HCT116 (cell line): ENCODE measurements at regions not wholly inside any gene's neighbourhood (a gene's known extent, or its start where the extent isn't known, plus 50 kb on each side); places are given as distances from the start of the nearest gene placed in this dataset.

Experiments
- ATAC-seq: fragments of 200-7000 bp; cut with Tn5 transposase; 2 replicates; pipeline ENCODE4 v1.9.1; 2020; ENCODE audit warnings: mild to moderate bottlenecking, moderate library complexity
- BruUV-seq: library from RNA; stranded (reverse); fragments of 400-500 nt; replicated peaks from 2 replicates; lab custom pipeline; 2021; lab: Mats Ljungman, UMichigan
- CTCF ChIA-PET: fragments of 300-600 bp; sonication (Branson Sonifier 250); formaldehyde crosslinking; loops from one replicate; lab custom pipeline; 2021; ENCODE audit warnings: antibody characterized with exemption; lab: Charles Lee
- POLR2A ChIA-PET: fragments of 300-600, 350-600 bp; sonication (Branson Sonifier 250); formaldehyde crosslinking; loops from one replicate; lab custom pipeline; 2021; ENCODE audit warnings: antibody characterized with exemption; lab: Charles Lee
- RAD21 ChIA-PET, 2 experiments: fragments of 300-600 bp; sonication (Branson Sonifier 250); formaldehyde crosslinking; loops; one replicate each; lab custom pipeline; 2023; ENCODE audit warnings: low total read pairs in 2 of 2; ENCODE audit not compliant: uncharacterized antibody in 2 of 2, unreplicated experiment in 2 of 2, low non-redundant PET in 1 of 2; lab: Charles Lee
- DNase-seq: peaks from one replicate; pipeline ENCODE4 v3.0.0-alpha.2; 2010; ENCODE audit warnings: low read depth, low spot score
- H2AFZ ChIP-seq: fragments of 200-600 bp; shearing (Covaris generic), sonication (generic); 2 replicates; pipeline ENCODE4 v1.6.1; 2017; ENCODE audit warnings: low read depth, mixed run types, mixed read lengths, antibody characterized with exemption, low read length; ENCODE audit not compliant: poor library complexity, severe bottlenecking
- H3K27ac ChIP-seq: 2 replicates; pipeline ENCODE4 v1.5.1; 2012; ENCODE audit warnings: low read depth, low read length
- H3K27me3 ChIP-seq: fragments of 200-600 bp; sonication (generic); 2 replicates; pipeline ENCODE4 v1.6.1; 2016; ENCODE audit warnings: mixed run types, low read length, mixed read lengths; ENCODE audit not compliant: insufficient read depth
- H3K36me3 ChIP-seq, 2 experiments: fragments of 200-500 bp in 1 of 2; fragments of 200-600 bp in 1 of 2; sonication (Bioruptor generic) in 1 of 2; sonication (generic) in 1 of 2; 2 replicates each; pipeline versions ENCODE4 v1.5.1 to v1.6.1; 2014 to 2016; ENCODE audit warnings: low read length in 2 of 2, inconsistent platforms in 1 of 2, mixed read lengths in 1 of 2, mixed run types in 1 of 2; ENCODE audit not compliant: insufficient read depth in 2 of 2, control insufficient read depth in 1 of 2
- H3K4me1 ChIP-seq, 2 experiments: fragments of 200-600 bp in 1 of 2; sonication (generic) in 1 of 2; 2 replicates each; pipeline versions ENCODE4 v1.5.1 to v1.6.1; 2012 to 2017; ENCODE audit warnings: low read length in 2 of 2, inconsistent platforms in 1 of 2, mild to moderate bottlenecking in 1 of 2, mixed read lengths in 1 of 2, mixed run types in 1 of 2, moderate library complexity in 1 of 2; ENCODE audit not compliant: insufficient read depth in 2 of 2, control insufficient read depth in 1 of 2
- H3K4me2 ChIP-seq: fragments of 200-600 bp; sonication (generic); 2 replicates; pipeline ENCODE4 v1.6.1; 2017; ENCODE audit warnings: mixed run types, low read length, mixed read lengths
- H3K4me3 ChIP-seq, 2 experiments: fragments of 200-600 bp in 1 of 2; sonication (generic) in 1 of 2; replicated peaks in 1 of 2; 2 replicates each; pipeline ENCODE4 v1.5.1; 2011 to 2016; ENCODE audit warnings: low read length in 2 of 2, control low read depth in 1 of 2, low read depth in 1 of 2, mild to moderate bottlenecking in 1 of 2, mixed read lengths in 1 of 2, mixed run types in 1 of 2
- H3K79me2 ChIP-seq: fragments of 200-600 bp; sonication (generic); 2 replicates; pipeline ENCODE4 v1.6.1; 2017; ENCODE audit warnings: mild to moderate bottlenecking, mixed run types, low read length, moderate library complexity, mixed read lengths; ENCODE audit not compliant: insufficient read depth
- H3K9ac ChIP-seq: fragments of 200-600 bp; sonication (generic); 2 replicates; pipeline ENCODE4 v1.6.1; 2016; ENCODE audit warnings: low read length, mixed read lengths
- H3K9me2 ChIP-seq: fragments of 200-600 bp; sonication (generic), shearing (Covaris generic); 2 replicates; pipeline ENCODE4 v1.6.1; 2017; ENCODE audit warnings: mixed run types, mild to moderate bottlenecking, moderate library complexity; ENCODE audit not compliant: insufficient read depth
- H3K9me3 ChIP-seq, 2 experiments: fragments of 200-500 bp in 1 of 2; fragments of 200-600 bp in 1 of 2; sonication (Bioruptor generic) in 1 of 2; sonication (generic) in 1 of 2; 2 replicates each; pipeline ENCODE4 v1.6.1; 2014 to 2017; ENCODE audit warnings: low read length in 2 of 2, mixed read lengths in 2 of 2, inconsistent platforms in 1 of 2, low read depth in 1 of 2, mild to moderate bottlenecking in 1 of 2, mixed run types in 1 of 2, moderate library complexity in 1 of 2; ENCODE audit not compliant: control insufficient read depth in 1 of 2, insufficient read depth in 1 of 2
- H4K20me1 ChIP-seq: fragments of 200-600 bp; sonication (generic), shearing (Covaris generic); 2 replicates; pipeline ENCODE4 v1.6.1; 2017; ENCODE audit warnings: mixed run types, mild to moderate bottlenecking, moderate library complexity; ENCODE audit not compliant: insufficient read depth
- ATF3 ChIP-seq: IDR thresholded peaks from 2 replicates; pipeline ENCODE4 v1.6.1; 2012
- CEBPB ChIP-seq: IDR thresholded peaks from 2 replicates; pipeline ENCODE4 v1.6.1; 2012; ENCODE audit warnings: low read depth
- CTCF ChIP-seq, 3 experiments: fragments of 200-600 bp in 1 of 3; sonication (generic) in 1 of 3; IDR thresholded peaks in 2 of 3; conservative IDR thresholded peaks in 1 of 3; 2 replicates each; pipeline ENCODE4 v1.5.1; 2012 to 2017; ENCODE audit warnings: low read depth in 2 of 3, low read length in 2 of 3, antibody characterized with exemption in 1 of 3, borderline replicate concordance in 1 of 3, control low read depth in 1 of 3, mild to moderate bottlenecking in 1 of 3, mixed read lengths in 1 of 3, mixed run types in 1 of 3, moderate library complexity in 1 of 3; ENCODE audit not compliant: insufficient read depth in 1 of 3
- JUND ChIP-seq: IDR thresholded peaks from 2 replicates; pipeline ENCODE4 v1.6.1; 2012
- MAX ChIP-seq: IDR thresholded peaks from 2 replicates; pipeline ENCODE4 v1.6.1; 2012
- POLR2A ChIP-seq: IDR thresholded peaks from 2 replicates; pipeline ENCODE4 v1.7.0; 2011; ENCODE audit warnings: borderline replicate concordance; ENCODE audit not compliant: insufficient read depth, insufficient read length; ENCODE audit errors: extremely low read depth
- RAD21 ChIP-seq: IDR thresholded peaks from 2 replicates; pipeline ENCODE4 v1.6.1; 2012; ENCODE audit warnings: low read depth, mild to moderate bottlenecking
- REST ChIP-seq: IDR thresholded peaks from 2 replicates; pipeline ENCODE4 v1.6.1; 2012; ENCODE audit warnings: low read depth
- SIN3A ChIP-seq: IDR thresholded peaks from 2 replicates; pipeline ENCODE4 v1.6.1; 2012; ENCODE audit warnings: low read depth
- SP1 ChIP-seq: IDR thresholded peaks from 2 replicates; pipeline ENCODE4 v1.6.1; 2012; ENCODE audit warnings: low read depth
- TCF7L2 ChIP-seq: IDR thresholded peaks from 2 replicates; pipeline ENCODE4 v1.7.0; 2011; ENCODE audit warnings: borderline replicate concordance, inconsistent platforms; ENCODE audit not compliant: insufficient read depth, insufficient read length; ENCODE audit errors: extremely low read depth
- ZNF274 ChIP-seq: fragments of 200-500 bp; sonication (Bioruptor generic); IDR thresholded peaks from 2 replicates; pipeline ENCODE4 v1.6.1; 2014; ENCODE audit warnings: mild to moderate bottlenecking, low read depth, low read length, inconsistent platforms
- intact Hi-C: fragments of 100-400 bp; cut with micrococcal nuclease; formaldehyde crosslinking; loops from 2 replicates; pipeline ENCODE4 v1.10.0; 2022

- Histone ChIP-seq H3K9me2 (no peaks in the 10 kb centered on the region), H3K4me2 (no peak overlapping the region), H3K9me3 (no peaks in the 10 kb centered on the region), H3K9ac (no peak overlapping the region), H2AFZ (no peak overlapping the region), H3K4me1 (peaks cover 26 to 28% of the 10 kb centered on the region in 2 experiments), H4K20me1 (peaks cover 1% of the 10 kb centered on the region; the same call in 1 of the 2 replicates), H3K36me3 (no peaks in the 10 kb centered on the region), H3K79me2 (no peaks in the 10 kb centered on the region), H3K27me3 (no peaks in the 10 kb centered on the region), H3K4me3 (no peak overlapping the region), H3K27ac (no peak overlapping the region)
- DNase-seq, result no peak
- ATAC-seq, result no peak
- ChIA-PET CTCF (no interaction called here), RAD21 (no interaction called here), POLR2A (no interaction called here)
- intact Hi-C loops, result no loop called here
- BruUV-seq, result no TSS peak
- TF ChIP-seq JUND (no peak), TCF7L2 (no peak), POLR2A (no peak), RAD21 (no peak), CEBPB (no peak), SIN3A (no peak), MAX (no peak), SP1 (no peak), ATF3 (no peak), REST (no peak), ZNF274 (no peak), CTCF (IDR thresholded peaks at IDR 0.05 in 2 of 3, conservative IDR thresholded peaks at IDR 0.05 in 1 of 3; ENCODE audit: borderline replicate concordance in 1 of 3, insufficient read depth in 1 of 3, low read depth in 2 of 3, low read length in 2 of 3) (no peak)
Observed at GRCh38 chr13:50241479-50241878, 226.2 kb downstream of the KCNRG start.
